ENCODE measurements at regions not wholly inside any gene's neighbourhood (a gene's known extent, or its start where the extent isn't known, plus 50 kb on each side); places are given as distances from the start of the nearest gene placed in this dataset.

- TF ChIP-seq CTCF (IDR thresholded peaks at IDR 0.05): no peak
- TF ChIP-seq POLR2A (IDR thresholded peaks at IDR 0.05; ENCODE audit: low read depth): no peak
Measured at GRCh38 chr18:44453505-44453904, 227.2 kb upstream of the SETBP1 start.
